T-cell (primary cell): ENCODE measurements at regions not wholly inside any gene's neighbourhood (a gene's known extent, or its start where the extent isn't known, plus 50 kb on each side); places are given as distances from the start of the nearest gene placed in this dataset.

Source experiments
- ATAC-seq, 4 experiments: fragments of 200-7000 bp in 3 of 4; fragments of 150-1000 bp in 1 of 4; cut with Tn5 transposase; replicated peaks in 1 of 4; 1 replicate in 3 of 4; 2 replicates in 1 of 4; pipeline ENCODE4 v1.10.0; 2021; ENCODE audit warnings: moderate library complexity in 3 of 4, mild to moderate bottlenecking in 2 of 4, moderate number of reproducible peaks in 1 of 4
- CTCF ChIA-PET, 2 donors: fragments of 300-600 bp; sonication (Branson Sonifier 250); formaldehyde crosslinking; loops; one replicate each; lab custom pipeline; 2022; ENCODE audit warnings: antibody characterized with exemption in 2 of 2; lab: Charles Lee
- POLR2A ChIA-PET, 2 donors: fragments of 300-600 bp; sonication (Branson Sonifier 250); formaldehyde crosslinking; loops; one replicate each; lab custom pipeline; 2022; ENCODE audit warnings: antibody characterized with exemption in 2 of 2; lab: Charles Lee
- DNase-seq, 35 experiments: peaks; one replicate each; pipeline versions ENCODE4 v3.0.0 to v3.0.0-alpha.2; 2013 to 2023
- H3K27ac ChIP-seq: one replicate; pipeline ENCODE4 v1.5.1; 2013; ENCODE audit warnings: low read length
- H3K27me3 ChIP-seq, 2 experiments: replicated peaks in 1 of 2; 1 replicate in 1 of 2; 2 replicates in 1 of 2; pipeline versions ENCODE4 v1.6.1 to v1.7.0; 2013; ENCODE audit warnings: low read length in 1 of 2, mixed read lengths in 1 of 2; ENCODE audit not compliant: control insufficient read depth in 2 of 2, insufficient read depth in 2 of 2; ENCODE audit errors: extremely low read depth in 1 of 2
- H3K36me3 ChIP-seq, 2 donors: 1 replicate in 1 of 2; 2 replicates in 1 of 2; pipeline versions ENCODE4 v1.6.1 to v1.7.0; 2013; ENCODE audit warnings: low read length in 1 of 2; ENCODE audit not compliant: control insufficient read depth in 2 of 2, insufficient read depth in 1 of 2; ENCODE audit errors: extremely low read depth in 1 of 2
- H3K4me1 ChIP-seq, 2 experiments: 1 replicate in 1 of 2; 2 replicates in 1 of 2; pipeline versions ENCODE4 v1.6.1 to v1.7.0; 2013; ENCODE audit warnings: low read length in 2 of 2, mixed read lengths in 1 of 2; ENCODE audit not compliant: insufficient read depth in 2 of 2, control insufficient read depth in 1 of 2; ENCODE audit errors: extremely low read depth in 1 of 2
- H3K4me3 ChIP-seq, 2 donors: 1 replicate in 1 of 2; 2 replicates in 1 of 2; pipeline versions ENCODE4 v1.5.1 to v1.7.0; 2013; ENCODE audit warnings: mild to moderate bottlenecking in 2 of 2, low read length in 1 of 2, moderate library complexity in 1 of 2; ENCODE audit not compliant: control insufficient read depth in 1 of 2; ENCODE audit errors: extremely low read depth in 1 of 2
- H3K9me3 ChIP-seq: 2 replicates; pipeline ENCODE4 v1.7.0; 2013
- H3K27ac Mint-ChIP-seq, 2 donors: one replicate each; pipeline ENCODE4 v1.8.0; 2020 to 2021; ENCODE audit warnings: mild to moderate bottlenecking in 2 of 2, mixed read lengths in 2 of 2
- H3K27me3 Mint-ChIP-seq, 2 donors: one replicate each; pipeline ENCODE4 v1.8.0; 2021 to 2022; ENCODE audit warnings: mixed read lengths in 2 of 2
- H3K36me3 Mint-ChIP-seq: one replicate; pipeline ENCODE4 v1.8.0; 2021; ENCODE audit warnings: mixed read lengths
- H3K4me1 Mint-ChIP-seq, 3 donors: one replicate each; pipeline ENCODE4 v1.8.0; 2020 to 2022; ENCODE audit warnings: mixed read lengths in 3 of 3, mild to moderate bottlenecking in 1 of 3
- H3K4me3 Mint-ChIP-seq, 3 donors: one replicate each; pipeline ENCODE4 v1.8.0; 2020 to 2022; ENCODE audit warnings: mild to moderate bottlenecking in 3 of 3, mixed read lengths in 3 of 3, moderate library complexity in 3 of 3
- H3K9me3 Mint-ChIP-seq, 3 donors: one replicate each; pipeline ENCODE4 v1.8.0; 2020 to 2022; ENCODE audit warnings: mixed read lengths in 3 of 3
- WGBS: methylation state at CpG from one replicate; pipeline ENCODE4 v1.1.5; 2013; ENCODE audit warnings: missing lambda C conversion rate; ENCODE audit not compliant: insufficient coverage; 5-methylcytosine and 5-hydroxymethylcytosine counted together

DNA sequence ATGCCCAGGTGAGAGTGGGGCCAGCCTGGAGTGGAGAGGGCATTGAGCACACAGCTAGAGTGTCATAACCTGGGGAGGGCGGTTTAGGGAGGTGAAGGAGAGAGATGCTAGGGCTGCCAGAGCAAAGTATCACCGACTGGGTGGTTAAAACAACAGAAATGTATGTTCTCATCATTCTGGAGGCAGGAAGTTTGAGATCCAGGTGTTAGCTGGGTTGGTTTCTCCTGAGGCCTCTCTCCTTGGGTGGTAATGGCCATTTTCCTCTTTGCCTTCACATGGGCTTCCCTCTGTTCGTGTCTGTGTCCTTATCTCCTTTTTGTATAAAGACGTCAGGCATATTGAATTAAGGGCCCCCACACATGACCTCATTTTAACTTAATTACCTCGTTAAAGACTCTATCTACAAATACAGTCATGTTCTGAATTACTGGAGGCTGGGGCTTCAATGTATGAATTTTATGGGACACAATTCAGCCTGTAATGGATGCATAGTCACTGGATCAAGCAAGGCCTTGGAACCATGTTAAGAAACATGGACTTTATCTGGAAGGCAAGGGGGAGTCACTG is 118.6 kb upstream of the IL12B start:
- POLR2A ChIA-PET: no interaction called here
- CTCF ChIA-PET: interaction anchor here in 1 of 2 donors (0.6 kb wide), 1 partner anchor 109 kb away, joined by 3 read pairs; no protein-coding TSS in a partner anchor
- H3K9me3 ChIP-seq: no peaks in the 10 kb centered on the region
- H3K4me1 ChIP-seq: peaks cover 0 to 2% of the 10 kb centered on the region in 2 experiments
- H3K27me3 Mint-ChIP-seq: peaks cover 0 to 3% of the 10 kb centered on the region in 2 donors
- no peak overlapping the region for H3K27ac ChIP-seq
- H3K27ac Mint-ChIP-seq: no peak overlapping the region
- H3K36me3 Mint-ChIP-seq: no peaks in the 10 kb centered on the region
- ATAC-seq: no peak
- H3K4me1 Mint-ChIP-seq: peaks cover 0 to 6% (median 4%) of the 10 kb centered on the region in 3 donors
- H3K9me3 Mint-ChIP-seq: no peaks in the 10 kb centered on the region
- no peak overlapping the region for H3K4me3 ChIP-seq
- no peaks in the 10 kb centered on the region for H3K36me3 ChIP-seq
- peaks cover 0 to 3% of the 10 kb centered on the region in 2 experiments for H3K27me3 ChIP-seq
- H3K4me3 Mint-ChIP-seq: no peak overlapping the region
- DNase-seq: no peak
- WGBS: 74% methylated on average over 3 of the region's 5 CpGs

DNA sequence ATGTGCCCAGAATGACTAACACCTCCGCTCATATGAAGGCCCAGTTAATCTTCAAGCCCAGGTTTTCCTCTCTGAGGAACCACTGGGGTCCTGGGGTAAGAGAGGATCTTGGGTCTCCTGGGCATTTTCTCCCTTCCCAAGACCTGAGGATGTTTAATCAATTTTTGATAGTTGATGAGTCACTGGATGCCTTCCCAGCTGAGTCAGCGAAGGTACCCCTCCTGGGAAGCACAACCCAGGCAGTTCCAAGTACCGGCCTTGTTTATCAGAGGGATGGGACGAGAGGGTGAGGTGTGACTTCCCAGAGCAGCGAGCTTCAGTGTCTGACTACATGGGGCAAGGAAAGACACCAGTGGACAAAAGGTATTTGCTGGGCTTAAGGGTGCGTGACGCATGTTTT is 119.6 kb upstream of the IL12B start:
- Mint-ChIP-seq H3K36me3 (no peaks in the 10 kb centered on the region), H3K27me3 (peaks cover 4 to 9% of the 10 kb centered on the region in 2 donors), H3K9me3 (no peaks in the 10 kb centered on the region), H3K4me1 (no peaks in the 10 kb centered on the region), H3K27ac (no peak overlapping the region), H3K4me3 (no peak overlapping the region)
- DNase-seq: no peak
- CTCF ChIA-PET: no interaction called here
- H3K27ac ChIP-seq: no peak overlapping the region
- peaks cover 0 to 2% of the 10 kb centered on the region in 2 experiments for H3K4me1 ChIP-seq
- WGBS: 88% methylated on average over 4 of the region's 7 CpGs
- POLR2A ChIA-PET: interaction anchor here in 1 of 2 donors (0.5 kb wide), 1 partner anchor 25 kb away, joined by 3 read pairs; no protein-coding TSS in a partner anchor
- no peaks in the 10 kb centered on the region for H3K9me3 ChIP-seq
- H3K36me3 ChIP-seq: no peaks in the 10 kb centered on the region
- peaks cover 0 to 3% of the 10 kb centered on the region in 2 experiments for H3K27me3 ChIP-seq
- no peak for ATAC-seq
- H3K4me3 ChIP-seq: no peak overlapping the region

DNA sequence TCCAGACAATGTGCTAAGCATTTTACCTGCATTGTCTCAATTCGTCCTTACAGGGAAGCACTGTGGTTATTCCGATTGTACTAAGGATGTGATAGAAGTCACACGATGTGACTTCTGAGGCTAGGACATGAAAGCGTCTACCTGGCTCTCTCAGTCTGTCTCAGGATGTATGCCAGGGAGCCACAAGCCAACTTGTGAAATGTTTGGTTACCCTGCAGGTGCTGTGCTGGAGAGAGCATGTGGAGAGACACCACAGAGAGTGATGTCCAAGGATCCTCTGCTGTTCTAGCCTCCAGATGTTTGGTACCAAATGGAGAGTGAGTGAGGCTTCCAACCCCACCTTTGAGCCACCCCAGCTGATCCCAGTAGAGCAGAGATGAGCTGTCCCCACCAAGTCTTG is 120.1 kb upstream of the IL12B start:
- H3K4me1 ChIP-seq: peaks cover 0 to 2% of the 10 kb centered on the region in 2 experiments
- Mint-ChIP-seq H3K9me3 (no peaks in the 10 kb centered on the region), H3K36me3 (no peaks in the 10 kb centered on the region), H3K4me1 (no peaks in the 10 kb centered on the region), H3K27me3 (peaks cover 4 to 9% of the 10 kb centered on the region in 2 donors), H3K4me3 (no peak overlapping the region), H3K27ac (no peak overlapping the region)
- H3K27ac ChIP-seq: no peak overlapping the region
- H3K27me3 ChIP-seq: peaks cover 0 to 3% of the 10 kb centered on the region in 2 experiments
- ChIA-PET CTCF (no interaction called here), POLR2A (no interaction called here)
- no peak for ATAC-seq
- no peaks in the 10 kb centered on the region for H3K36me3 ChIP-seq
- H3K9me3 ChIP-seq: no peaks in the 10 kb centered on the region
- peak in 1 of 35 experiments; percentile 11 for DNase-seq
- WGBS: 73% methylated on average over 4 of the region's 4 CpGs
- H3K4me3 ChIP-seq: no peak overlapping the region

GRCh38 chr5:159451197-159452052 is 121.1 kb upstream of the IL12B start:
- H3K36me3 ChIP-seq: no peaks in the 10 kb centered on the region
- peaks cover 0 to 2% of the 10 kb centered on the region in 2 experiments for H3K4me1 ChIP-seq
- Mint-ChIP-seq H3K4me1 (peaks cover 0 to 3% (median 0%) of the 10 kb centered on the region in 3 donors), H3K9me3 (no peaks in the 10 kb centered on the region), H3K27ac (no peak overlapping the region), H3K36me3 (no peaks in the 10 kb centered on the region), H3K4me3 (no peak overlapping the region), H3K27me3 (peaks cover 3 to 9% of the 10 kb centered on the region in 2 donors)
- DNase-seq (no peak), ATAC-seq (no peak)
- ChIA-PET CTCF (interaction anchor here in 1 of 2 donors (0.6 kb wide), 1 partner anchor 1579 kb away, joined by 3 read pairs; no protein-coding TSS in a partner anchor), POLR2A (no interaction called here)
- no peaks in the 10 kb centered on the region for H3K9me3 ChIP-seq
- 91% methylated on average over 11 of the region's 13 CpGs for WGBS
- H3K27me3 ChIP-seq: peaks cover 0 to 3% of the 10 kb centered on the region in 2 experiments
- no peak overlapping the region for H3K27ac ChIP-seq
- H3K4me3 ChIP-seq: no peak overlapping the region

GRCh38 chr5:159452480-159453167 is 122.3 kb upstream of the IL12B start:
- H3K27ac Mint-ChIP-seq: no peak overlapping the region
- ATAC-seq: no peak
- no peaks in the 10 kb centered on the region for H3K9me3 Mint-ChIP-seq

GRCh38 chr5:159453209-159453608 is 122.9 kb upstream of the IL12B start:
- 87% methylated on average over 3 of the region's 7 CpGs for WGBS
- no peaks in the 10 kb centered on the region for H3K36me3 ChIP-seq
- H3K4me1 ChIP-seq: peaks cover 0 to 2% of the 10 kb centered on the region in 2 experiments
- peaks cover 0 to 3% of the 10 kb centered on the region in 2 experiments for H3K27me3 ChIP-seq
- Mint-ChIP-seq H3K27ac (no peak overlapping the region), H3K4me1 (peaks cover 0 to 11% (median 7%) of the 10 kb centered on the region in 3 donors), H3K4me3 (no peak overlapping the region), H3K9me3 (no peaks in the 10 kb centered on the region), H3K27me3 (peaks cover 3 to 9% of the 10 kb centered on the region in 2 donors), H3K36me3 (no peaks in the 10 kb centered on the region)
- H3K9me3 ChIP-seq: no peaks in the 10 kb centered on the region
- no peak for DNase-seq
- no peak overlapping the region for H3K27ac ChIP-seq
- POLR2A ChIA-PET: no interaction called here
- no peak overlapping the region for H3K4me3 ChIP-seq
- CTCF ChIA-PET: interaction anchor here in 1 of 2 donors (1.0 kb wide), 1 partner anchor 534 kb away, joined by 3 read pairs; no protein-coding TSS in a partner anchor
- no peak for ATAC-seq

More at GRCh38 chr5:159452480-159453167, 122.3 kb upstream of the IL12B start:
- no peaks in the 10 kb centered on the region for H3K36me3 Mint-ChIP-seq
- no peak overlapping the region for H3K4me3 Mint-ChIP-seq
- H3K27ac ChIP-seq: no peak overlapping the region
- peaks cover 0 to 10% (median 6%) of the 10 kb centered on the region in 3 donors for H3K4me1 Mint-ChIP-seq
- POLR2A ChIA-PET: no interaction called here
- H3K27me3 ChIP-seq: peaks cover 0 to 3% of the 10 kb centered on the region in 2 experiments
- H3K36me3 ChIP-seq: no peaks in the 10 kb centered on the region
- H3K9me3 ChIP-seq: no peaks in the 10 kb centered on the region
- CTCF ChIA-PET: interaction anchor here in 1 of 2 donors (1.0 kb wide), 1 partner anchor 534 kb away, joined by 3 read pairs; no protein-coding TSS in a partner anchor
- WGBS: 82% methylated on average over 7 of the region's 11 CpGs
- H3K4me3 ChIP-seq: no peak overlapping the region
- H3K4me1 ChIP-seq: peaks cover 0 to 2% of the 10 kb centered on the region in 2 experiments
- peaks cover 3 to 9% of the 10 kb centered on the region in 2 donors for H3K27me3 Mint-ChIP-seq
- no peak for DNase-seq
